HuH-7 (cell line): ENCODE measurements at regions not wholly inside any gene's neighbourhood (a gene's known extent, or its start where the extent isn't known, plus 50 kb on each side); places are given as distances from the start of the nearest gene placed in this dataset.
"Not testable (repeated sequence)": the region's sequence is repeated elsewhere in the genome, so short reads cannot be mapped to it uniquely, and the experiment has no call there.

Experiments used
- DNase-seq: peaks from one replicate; pipeline ENCODE4 v3.0.0; 2011; ENCODE audit warnings: low spot score

DNA sequence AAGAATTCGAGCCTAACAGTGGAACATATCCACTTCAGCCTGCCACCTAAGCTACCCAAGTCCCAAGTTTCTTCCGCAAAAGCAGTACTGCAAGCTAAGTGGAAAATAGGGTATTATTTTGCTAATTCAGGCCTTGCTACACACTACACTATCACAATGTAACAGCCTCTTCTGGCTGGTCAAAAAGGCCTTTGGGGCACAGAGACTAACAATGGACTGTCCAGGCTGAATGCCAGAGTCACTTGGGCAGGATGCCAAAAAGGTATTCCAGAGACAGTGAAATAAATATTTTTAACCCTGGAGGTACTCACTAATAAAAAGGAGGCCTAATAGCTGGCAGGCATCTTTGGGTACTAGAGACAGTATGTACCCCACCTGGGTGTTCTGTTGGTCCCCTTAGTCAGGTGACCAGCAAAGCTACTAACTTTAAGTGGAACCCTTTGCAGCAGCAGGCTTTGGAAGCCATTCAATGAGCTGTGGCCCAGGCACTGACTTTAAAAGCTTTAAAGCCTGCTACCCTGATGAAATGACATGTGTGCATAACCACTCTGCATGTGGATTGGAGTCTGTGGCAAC is 692.1 kb downstream of the HTR1B start:
- no peak for DNase-seq

DNA sequence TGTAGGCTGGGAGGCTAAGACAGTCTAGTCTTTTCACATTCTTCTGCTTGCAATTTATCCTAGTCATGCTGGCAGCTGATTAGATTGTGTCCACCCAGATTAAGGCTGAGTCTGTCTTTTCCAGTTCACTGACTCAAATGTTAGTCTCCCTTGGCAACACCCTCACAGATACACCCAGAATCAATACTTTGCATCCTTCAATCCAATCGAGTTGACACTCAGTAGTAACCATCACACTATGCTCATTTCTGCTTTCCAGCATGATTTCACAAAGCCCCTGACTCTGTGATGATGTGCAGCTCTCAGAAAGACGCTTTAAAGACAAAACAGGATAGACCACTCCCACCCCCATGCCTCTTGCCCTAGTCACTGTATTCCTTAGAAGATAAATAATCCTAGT is 693.0 kb downstream of the HTR1B start:
- no peak for DNase-seq

DNA sequence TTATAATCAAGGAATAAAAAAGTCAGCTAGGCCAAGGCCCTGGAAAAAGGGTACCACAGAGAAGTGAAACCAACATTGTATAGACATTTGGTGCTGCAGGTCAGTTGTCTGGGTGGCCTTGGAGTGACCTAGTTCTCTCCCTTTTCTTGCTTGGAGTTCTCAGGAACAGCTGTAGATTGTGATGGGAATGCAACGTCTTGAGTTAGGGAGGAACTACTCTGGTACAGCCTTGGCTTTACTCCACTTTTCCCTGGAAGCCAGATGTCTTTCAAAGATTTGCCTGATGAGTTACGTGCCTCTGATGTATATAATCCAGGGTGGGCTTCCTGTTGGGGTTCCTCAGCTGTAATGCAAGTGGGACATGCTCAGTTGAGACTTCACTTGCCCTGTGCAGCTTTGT is 694.7 kb downstream of the HTR1B start:
- no peak for DNase-seq

DNA sequence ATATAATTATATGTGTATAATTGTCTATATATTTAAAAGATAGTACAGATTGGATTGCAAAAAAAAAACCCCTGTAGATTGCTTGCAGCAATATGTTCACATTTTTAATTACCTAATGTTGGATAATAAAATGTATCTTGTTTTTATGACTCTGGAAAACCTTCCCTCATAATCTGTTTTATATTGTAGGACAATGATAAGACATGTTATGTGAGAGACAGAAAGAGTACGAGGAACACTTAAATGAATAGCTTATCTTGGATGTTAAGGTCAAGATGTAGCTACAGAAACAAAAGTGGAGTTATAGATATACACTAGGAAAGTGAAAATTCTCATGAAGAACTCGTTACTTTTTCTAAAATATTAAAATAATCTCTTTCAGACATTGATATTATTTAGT is 691.6 kb upstream of the IMPG1 start:
- no peak for DNase-seq

DNA sequence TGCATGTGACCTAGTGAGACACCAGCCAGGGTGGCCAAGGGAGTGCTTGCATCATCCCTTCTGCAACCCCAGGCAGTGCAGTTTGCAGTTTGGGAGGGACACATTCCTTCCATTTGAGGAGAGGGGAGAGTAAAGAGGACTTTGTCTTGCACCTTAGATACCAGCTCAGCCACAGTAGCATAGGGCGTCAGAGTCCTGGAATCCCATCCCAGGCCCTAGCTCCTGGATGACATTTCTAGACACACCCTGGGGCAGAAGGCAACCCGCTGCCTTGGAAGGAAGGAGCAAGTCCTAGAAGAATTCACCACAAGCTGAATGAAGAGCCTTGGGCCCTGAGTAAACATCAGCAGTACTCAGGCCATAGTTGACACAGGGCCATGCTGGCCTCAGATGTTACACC is 680.4 kb upstream of the IMPG1 start:
- no peak for DNase-seq

DNA sequence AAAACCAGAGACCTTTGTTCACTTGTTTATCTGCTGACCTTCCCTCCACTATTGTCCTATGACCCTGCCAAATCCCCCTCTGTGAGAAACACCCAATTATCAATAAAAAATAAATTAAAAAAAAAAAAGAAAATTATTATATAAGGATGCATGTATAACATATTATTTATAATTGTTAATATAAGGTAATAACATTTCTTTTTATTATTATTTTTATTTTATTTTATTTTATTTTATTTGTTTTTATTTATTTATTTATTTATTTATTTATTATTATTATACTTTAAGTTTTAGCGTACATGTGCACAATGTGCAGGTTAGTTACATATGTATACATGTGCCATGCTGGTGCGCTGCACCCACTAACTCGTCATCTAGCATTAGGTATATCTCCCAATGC is 672.9 kb upstream of the IMPG1 start:
- not testable (repeated sequence) for DNase-seq

DNA sequence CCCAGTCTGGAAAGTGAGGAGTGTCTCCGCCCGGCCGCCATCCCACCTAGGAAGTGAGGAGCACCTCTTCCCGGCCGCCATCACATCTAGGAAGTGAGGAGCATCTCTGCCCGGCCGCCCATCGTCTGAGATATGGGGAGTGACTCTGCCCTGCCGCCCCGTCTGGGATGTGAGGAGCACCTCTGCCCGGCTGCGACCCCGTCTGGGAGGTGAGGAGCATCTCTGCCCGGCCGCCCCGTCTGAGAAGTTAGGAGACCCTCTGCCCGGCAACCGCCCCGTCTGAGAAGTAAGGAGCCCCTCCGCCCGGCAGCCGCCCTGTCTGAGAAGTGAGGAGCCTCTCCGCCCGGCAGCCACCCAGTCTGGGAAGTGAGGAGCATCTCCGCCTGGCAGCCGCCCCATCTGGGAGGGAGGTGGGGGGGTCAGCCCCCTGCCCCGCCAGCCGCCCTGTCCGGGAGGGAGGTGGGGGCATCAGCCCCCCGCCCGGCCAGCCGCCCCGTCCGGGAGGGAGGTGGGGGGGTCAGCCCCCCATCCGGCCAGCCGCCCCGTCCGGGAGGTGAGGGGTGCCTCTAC is 671.8 kb upstream of the IMPG1 start:
- not testable (repeated sequence) for DNase-seq

DNA sequence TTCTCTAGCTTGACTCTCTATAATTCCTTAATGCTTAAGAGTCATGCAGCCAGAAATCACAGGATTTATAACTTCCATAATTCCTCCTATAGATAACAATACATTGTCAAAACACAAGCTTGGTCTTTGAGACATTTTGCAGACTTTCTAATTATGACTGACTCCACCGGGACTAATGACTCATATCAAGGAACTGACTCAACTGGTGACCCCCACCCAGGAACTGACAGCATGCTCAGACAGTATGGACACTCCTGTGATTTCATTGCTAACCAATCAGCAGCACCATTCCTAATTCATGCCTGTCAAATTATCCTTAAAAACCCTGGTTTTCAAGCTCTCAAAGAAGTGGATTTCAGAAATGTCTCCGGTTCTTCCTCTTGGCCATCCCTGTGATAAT is 670.5 kb upstream of the IMPG1 start:
- no peak for DNase-seq

DNA sequence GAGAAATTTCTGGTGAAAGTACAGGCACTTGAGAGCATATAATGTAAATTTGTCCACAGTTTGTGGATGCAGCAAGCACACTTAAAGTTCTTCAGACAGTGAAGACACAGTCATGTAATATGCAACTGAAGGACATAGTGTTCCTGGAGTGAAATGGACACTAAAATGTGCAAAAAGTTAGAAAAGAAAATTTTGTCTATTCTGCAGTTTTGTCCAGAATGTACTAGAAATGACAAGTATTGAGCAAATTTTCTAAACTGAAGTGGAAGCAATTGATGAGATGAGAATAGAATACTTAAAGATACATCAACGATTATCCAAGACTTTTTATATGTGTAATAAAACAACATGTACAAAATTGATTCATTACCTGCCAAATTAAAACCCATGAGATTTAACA is 647.0 kb upstream of the IMPG1 start:
- no peak for DNase-seq

DNA sequence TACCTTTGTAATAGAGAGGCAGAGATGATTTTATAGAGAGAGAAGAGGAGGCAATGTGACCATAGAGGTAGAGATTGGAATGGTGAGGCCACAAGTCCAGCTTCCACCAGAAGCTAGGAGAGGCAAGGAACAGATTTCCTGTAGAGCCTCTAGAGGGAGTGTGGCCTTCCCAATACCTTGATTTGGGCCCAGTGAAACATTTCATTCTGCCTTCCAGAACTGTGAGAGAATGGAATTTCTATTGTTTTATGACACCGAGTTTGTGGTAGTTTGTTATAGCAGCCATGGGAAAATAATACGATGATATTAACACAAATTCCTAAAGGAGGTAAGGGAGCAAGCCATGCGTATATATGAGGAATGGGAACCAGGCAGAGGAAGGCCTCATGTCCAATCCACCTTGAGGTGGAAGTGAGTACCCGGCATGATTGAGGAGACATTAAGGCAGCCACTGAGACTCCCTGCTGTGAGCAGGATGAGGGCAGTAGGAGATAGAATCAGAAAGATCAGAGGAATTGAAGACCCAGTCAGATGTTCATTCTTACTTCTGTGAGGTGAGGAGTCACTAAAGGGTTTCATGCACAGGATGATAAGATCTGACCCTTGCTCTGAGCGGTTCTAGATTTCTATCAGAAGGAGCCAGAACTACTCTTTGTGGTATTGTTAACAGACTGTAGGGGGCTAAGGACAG is 636.3 kb upstream of the IMPG1 start:
- no peak for DNase-seq

DNA sequence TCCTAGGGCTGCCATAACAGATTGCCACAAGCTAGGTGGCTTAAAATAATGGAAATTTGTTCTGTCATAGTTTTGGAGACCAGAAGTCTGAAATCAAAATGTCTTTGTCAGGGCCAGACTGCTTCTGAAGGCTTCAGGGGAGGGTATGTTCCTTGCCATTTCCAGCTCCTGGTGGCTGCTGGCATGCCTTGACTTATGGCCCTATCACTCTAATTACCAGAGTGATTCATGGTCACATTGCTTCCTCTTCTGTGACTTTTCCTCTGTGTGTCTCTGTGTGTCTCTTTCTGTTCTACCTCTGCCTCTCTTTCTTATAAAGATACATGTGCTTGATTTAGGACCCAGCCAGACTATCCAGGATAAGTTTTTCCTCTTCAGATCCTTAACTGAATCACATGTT is 635.2 kb upstream of the IMPG1 start:
- DNase-seq = no peak

DNA sequence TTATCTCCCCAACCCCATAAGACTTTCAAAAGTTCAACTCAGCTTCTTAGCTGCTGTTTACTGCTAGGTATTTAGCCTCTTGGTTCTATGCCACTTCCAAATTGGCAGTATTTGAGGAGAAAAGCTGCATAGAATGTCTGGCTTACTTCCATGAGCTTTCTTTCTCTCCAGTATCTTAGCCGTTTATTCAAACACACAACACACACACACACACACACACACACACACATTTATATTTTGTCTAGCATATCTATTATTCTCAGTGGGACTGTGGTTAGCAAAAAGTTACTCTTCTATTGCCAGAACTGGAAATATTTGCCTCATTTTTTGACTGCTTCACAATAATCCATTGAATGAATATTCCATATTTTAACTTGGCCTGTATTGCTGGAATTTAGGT is 634.2 kb upstream of the IMPG1 start:
- no peak for DNase-seq

DNA sequence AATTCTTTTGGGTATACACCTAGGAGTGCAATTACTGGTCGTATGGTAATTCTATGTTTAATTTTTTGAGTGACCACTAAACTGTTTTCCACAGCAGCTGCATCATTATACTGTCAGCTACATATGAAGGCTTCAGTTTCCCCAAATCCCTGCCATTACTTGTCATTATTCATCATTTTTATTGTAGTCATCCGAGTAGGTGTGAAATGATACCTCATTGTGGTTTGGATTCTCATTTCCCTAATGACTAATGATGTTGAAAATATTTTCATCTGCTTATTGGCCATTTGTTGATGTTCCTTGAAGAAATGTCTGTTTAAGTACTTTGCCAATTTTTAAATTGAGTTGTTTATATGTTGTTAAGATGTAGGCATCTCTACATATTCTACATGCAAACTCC is 633.6 kb upstream of the IMPG1 start:
- DNase-seq = no peak

DNA sequence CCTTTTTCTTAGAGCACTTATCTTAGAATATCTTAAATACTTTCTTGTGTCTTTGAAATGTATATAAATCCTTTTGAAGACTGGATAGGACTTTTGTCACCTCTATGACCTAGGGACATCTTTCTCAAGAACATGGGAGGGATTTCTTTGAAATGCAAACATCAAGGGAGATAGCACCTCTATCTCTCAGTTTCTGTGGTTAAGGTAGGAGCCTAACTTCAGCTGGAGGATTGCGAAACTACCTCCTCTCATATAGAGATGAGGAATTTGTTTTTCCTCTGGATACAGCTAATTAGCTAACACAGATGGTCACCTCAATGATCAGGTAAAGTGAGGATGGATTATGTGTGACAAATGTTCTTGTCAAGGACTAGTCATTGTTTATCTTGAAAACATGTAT is 631.3 kb upstream of the IMPG1 start:
- no peak for DNase-seq

DNA sequence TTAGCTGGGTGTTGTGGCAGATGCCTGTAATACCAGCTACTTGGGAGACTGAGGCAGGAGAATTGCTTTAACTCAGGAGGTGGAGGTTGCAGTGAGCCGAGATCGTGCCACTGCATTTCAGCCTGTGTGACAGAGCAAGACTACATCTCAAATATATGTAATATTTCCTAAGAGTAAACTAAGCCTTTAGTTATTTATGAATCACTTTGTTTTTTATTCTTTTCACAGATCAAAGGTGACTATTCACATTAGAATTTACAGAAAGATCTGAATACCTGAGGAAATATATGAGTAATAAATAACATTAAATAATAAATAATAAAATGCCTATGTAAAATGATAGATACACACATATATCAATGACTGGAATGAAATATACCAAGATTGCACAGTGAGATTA is 630.8 kb upstream of the IMPG1 start:
- DNase-seq = no peak

DNA sequence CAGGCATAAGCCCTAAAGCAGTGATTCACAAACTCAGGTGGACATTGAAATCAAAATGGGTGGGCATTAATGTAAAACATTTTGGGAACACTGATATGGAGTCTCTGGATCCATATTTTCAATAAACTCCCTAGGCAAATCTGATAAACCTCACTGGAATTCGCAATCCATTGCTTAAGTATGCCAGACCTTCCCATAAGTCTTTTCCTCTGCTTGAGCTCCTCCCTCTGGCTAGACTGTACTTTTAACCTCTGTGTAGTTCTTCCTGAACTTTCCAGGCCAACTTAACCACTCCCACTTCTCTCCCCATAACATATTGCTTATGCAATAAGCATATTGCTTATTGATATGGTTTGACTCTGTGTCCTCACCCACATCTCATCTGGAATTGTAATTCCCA is 629.7 kb upstream of the IMPG1 start:
- DNase-seq = no peak

DNA sequence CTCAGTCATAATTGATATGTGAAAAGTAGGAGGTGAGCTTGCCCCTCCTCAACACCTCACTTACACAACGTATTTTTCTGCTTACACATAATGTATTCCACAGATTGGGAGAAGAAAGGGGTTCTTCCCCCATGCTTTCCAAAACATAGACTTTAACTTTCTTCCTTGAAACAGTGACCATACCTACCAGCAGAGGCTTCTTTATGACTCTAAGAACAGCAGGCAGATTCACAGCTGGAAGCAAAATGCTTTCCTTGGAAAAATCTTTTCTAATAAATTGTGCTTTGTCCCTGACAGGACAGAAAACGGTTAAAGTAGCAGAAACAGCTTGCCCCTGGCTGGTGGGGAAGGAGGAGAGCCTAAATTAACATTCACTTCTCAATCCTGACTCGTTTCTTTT is 629.1 kb upstream of the IMPG1 start:
- DNase-seq = no peak

DNA sequence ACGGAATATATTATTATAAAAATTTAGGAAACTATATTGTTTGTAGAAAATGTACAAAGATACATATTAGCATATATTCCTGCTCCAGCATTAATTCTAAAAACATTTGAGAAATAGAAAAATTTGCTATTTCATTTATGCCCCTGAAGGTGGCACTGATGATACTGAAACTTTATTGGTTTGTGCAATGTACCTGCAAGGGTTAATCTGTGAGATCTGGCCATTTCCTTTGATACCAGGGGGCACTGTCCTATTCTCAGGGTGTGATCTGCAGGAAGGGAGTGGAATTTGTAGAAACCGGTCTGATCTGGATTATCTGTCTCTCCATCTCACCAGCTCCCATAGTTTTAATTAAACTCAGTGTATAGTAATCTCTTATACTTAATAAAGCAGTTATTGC is 625.1 kb upstream of the IMPG1 start:
- no peak for DNase-seq

DNA sequence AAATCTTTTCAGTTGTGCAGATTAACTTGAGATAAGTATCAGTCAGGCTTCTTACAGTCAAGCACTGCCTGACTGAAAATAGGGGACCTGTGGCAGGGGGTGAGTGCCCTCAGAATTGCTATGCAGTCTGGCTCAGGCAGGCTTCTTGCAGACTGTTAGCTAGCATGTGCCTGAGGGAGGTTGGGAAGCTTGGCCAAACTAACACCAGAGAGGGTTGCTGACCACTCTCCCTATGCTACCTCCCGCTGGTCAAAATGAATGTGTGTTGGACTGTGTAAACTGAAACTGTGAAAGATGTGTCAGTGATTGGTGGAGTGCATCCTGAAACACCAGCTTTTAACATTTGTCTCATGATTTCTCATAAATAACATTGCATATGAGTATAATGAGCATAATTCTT is 622.3 kb upstream of the IMPG1 start:
- DNase-seq = no peak

DNA sequence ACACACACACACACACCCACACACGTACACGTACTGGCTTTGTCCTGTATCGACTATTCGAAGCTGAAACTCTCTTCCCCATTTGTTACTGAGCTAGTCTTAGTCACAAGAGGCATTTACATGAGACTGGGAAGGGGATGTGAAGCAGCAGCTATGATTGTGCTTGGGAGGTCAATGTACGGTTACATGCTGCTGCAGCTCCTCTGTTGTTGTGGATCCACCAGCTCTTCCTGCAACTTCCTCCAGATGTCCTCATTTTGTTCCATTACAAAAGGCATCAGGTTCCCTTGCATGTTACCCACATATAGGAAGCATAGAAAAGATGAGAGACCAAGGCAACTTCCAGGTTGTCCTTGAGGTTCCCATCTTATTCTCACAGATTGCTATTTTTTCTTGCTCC is 612.4 kb upstream of the IMPG1 start:
- DNase-seq = peak; percentile 13

DNA sequence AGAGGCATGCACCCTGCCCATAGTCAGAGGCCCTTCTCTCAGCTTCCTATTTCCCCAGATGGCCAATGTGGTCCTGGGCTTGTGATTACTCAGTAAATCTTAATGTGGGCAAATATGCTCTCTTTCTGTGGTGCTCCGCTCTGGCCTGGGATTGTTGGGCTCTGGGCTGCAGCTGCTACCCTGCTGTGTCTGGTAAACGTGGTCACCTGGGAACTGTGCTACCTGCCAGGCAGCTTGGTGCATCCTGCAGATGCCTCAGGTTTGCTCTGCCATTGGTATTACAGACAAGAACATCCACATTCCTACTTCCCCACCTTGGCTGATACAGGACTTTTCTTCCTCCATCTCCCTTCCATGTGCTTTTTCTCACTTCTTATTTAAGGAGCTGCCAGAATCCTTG is 611.5 kb upstream of the IMPG1 start:
- DNase-seq = no peak

DNA sequence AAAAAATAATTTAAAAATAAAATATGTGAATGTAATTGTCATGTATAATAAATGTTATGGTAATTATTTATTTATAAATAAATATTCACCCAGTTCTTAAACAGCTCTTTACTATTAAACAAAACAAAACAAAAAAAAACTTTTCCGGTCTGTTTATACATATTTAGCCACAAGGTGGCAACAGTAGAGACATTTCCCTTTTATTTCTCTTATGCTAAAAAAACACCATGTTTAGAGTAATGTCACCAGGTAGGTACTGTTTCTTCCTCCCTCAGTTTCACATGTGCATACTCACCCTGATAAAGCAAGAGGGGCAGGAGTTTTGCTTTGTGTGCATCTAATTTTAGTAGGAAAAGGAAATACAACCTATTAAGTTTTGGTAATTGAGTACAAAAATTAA is 610.4 kb upstream of the IMPG1 start:
- no peak for DNase-seq

DNA sequence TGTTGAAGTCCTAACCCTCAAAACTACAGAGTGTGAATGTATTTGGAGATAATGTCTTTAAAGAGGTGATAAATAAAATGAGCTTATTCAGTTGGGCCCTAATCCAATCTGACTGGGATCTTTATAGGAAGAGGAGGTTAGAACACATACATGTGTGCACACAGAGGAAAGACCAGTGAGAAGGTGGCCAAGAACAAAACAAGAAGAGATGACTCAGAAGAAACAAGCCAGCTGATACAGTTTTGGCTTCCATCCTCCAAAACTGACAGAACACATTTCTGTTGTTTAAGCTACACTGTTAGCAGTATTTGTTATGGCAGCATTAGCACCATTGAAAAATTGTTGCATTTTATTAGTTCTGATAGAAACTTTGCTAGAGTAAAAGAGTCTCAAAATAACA is 609.3 kb upstream of the IMPG1 start:
- DNase-seq = no peak

DNA sequence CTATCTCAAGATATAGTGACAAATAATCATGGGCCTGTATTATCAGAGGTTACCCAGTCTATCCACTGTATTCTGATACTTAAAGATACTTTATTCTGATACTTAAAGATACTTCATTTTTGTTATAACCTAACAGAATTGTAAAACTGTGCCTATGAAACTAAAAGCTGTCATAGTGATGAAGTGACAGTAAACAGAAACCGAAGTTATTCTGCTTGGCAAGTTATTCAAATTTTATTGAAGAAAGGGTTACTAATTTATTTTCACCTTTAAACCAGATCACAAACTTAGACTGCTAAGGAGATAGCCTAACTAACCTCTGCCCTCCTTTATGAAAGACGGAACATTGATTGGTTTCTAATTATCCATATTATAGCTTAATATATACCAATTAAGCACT is 604.6 kb upstream of the IMPG1 start:
- no peak for DNase-seq
